HEK293T (cell line): ENCODE measurements at regions not wholly inside any gene's neighbourhood (a gene's known extent, or its start where the extent isn't known, plus 50 kb on each side); places are given as distances from the start of the nearest gene placed in this dataset.

Experiments used
- CTCF ChIA-PET: fragments of 350-600 bp; formaldehyde crosslinking; extraction: SDS; loops from one replicate; lab custom pipeline; 2021; ENCODE audit warnings: antibody characterized with exemption, inconsistent platforms; lab: Yijun Ruan, JAX
- POLR2A ChIA-PET: fragments of 350-600 bp; formaldehyde crosslinking; extraction: SDS; loops from one replicate; lab custom pipeline; 2020; ENCODE audit warnings: antibody characterized with exemption, inconsistent platforms; lab: Yijun Ruan, JAX
- DNase-seq: peaks from one replicate; pipeline ENCODE4 v3.0.0; 2012; ENCODE audit warnings: mixed read lengths; ENCODE audit errors: extremely low spot score
- ARNT ChIP-seq: fragments of 450-650 bp; IDR thresholded peaks from 2 replicates; pipeline ENCODE4 v1.6.1; 2017; ENCODE audit warnings: mild to moderate bottlenecking
- BHLHE40 ChIP-seq: fragments of 450-650 bp; IDR thresholded peaks from 2 replicates; pipeline ENCODE4 v1.6.1; 2016; ENCODE audit warnings: mild to moderate bottlenecking, moderate library complexity, borderline replicate concordance
- CTBP1 ChIP-seq: fragments of 450-650 bp; IDR thresholded peaks from 2 replicates; pipeline ENCODE4 v1.6.1; 2016; ENCODE audit warnings: borderline replicate concordance
- ELF4 ChIP-seq: fragments of 450-650 bp; IDR thresholded peaks from 2 replicates; pipeline ENCODE4 v1.6.1; 2017; ENCODE audit warnings: antibody characterized with exemption
- FOXA1 ChIP-seq: fragments of 450-650 bp; IDR thresholded peaks from 2 replicates; pipeline ENCODE4 v1.6.1; 2016; ENCODE audit warnings: mild to moderate bottlenecking
- FOXK2 ChIP-seq: fragments of 450-650 bp; IDR thresholded peaks from 2 replicates; pipeline ENCODE4 v1.6.1; 2016; ENCODE audit warnings: mild to moderate bottlenecking
- FOXM1 ChIP-seq: fragments of 450-650 bp; IDR thresholded peaks from 2 replicates; pipeline ENCODE4 v1.6.1; 2017; ENCODE audit warnings: mild to moderate bottlenecking, borderline replicate concordance
- HDGF ChIP-seq: fragments of 450-650 bp; IDR thresholded peaks from 2 replicates; pipeline ENCODE4 v1.6.1; 2017; ENCODE audit warnings: antibody characterized with exemption, borderline replicate concordance
- L3MBTL2 ChIP-seq: fragments of 450-650 bp; conservative IDR thresholded peaks from 2 replicates; pipeline ENCODE4 v1.6.1; 2016; ENCODE audit warnings: mild to moderate bottlenecking
- LEF1 ChIP-seq: fragments of 450-650 bp; IDR thresholded peaks from 2 replicates; pipeline ENCODE4 v1.6.1; 2017; ENCODE audit warnings: mild to moderate bottlenecking, borderline replicate concordance
- NFRKB ChIP-seq: fragments of 450-650 bp; IDR thresholded peaks from 2 replicates; pipeline ENCODE4 v1.6.1; 2016; ENCODE audit warnings: mild to moderate bottlenecking, moderate library complexity
- PKNOX1 ChIP-seq: fragments of 450-650 bp; IDR thresholded peaks from 2 replicates; pipeline ENCODE4 v1.6.1; 2016
- SP1 ChIP-seq: fragments of 450-650 bp; IDR thresholded peaks from 2 replicates; pipeline ENCODE4 v1.6.1; 2017
- SUZ12 ChIP-seq: fragments of 450-650 bp; IDR thresholded peaks from 2 replicates; pipeline ENCODE4 v1.6.1; 2016; ENCODE audit warnings: mild to moderate bottlenecking
- TARDBP ChIP-seq: fragments of 450-650 bp; IDR thresholded peaks from 2 replicates; pipeline ENCODE4 v1.6.1; 2016
- ZNF384 ChIP-seq: fragments of 450-650 bp; IDR thresholded peaks from 2 replicates; pipeline ENCODE4 v1.6.1; 2016

GRCh38 chrX:45907786-45908185 lies 637.4 kb downstream of the ZNF674 start:
- TF ChIP-seq ELF4 (no peak), CTBP1 (no peak), ZNF384 (no peak), FOXK2 (no peak), L3MBTL2 (no peak), SUZ12 (no peak), NFRKB (no peak), ARNT (no peak), BHLHE40 (no peak), PKNOX1 (no peak), HDGF (no peak), FOXM1 (no peak)
- ChIA-PET CTCF (interaction anchor here (0.7 kb wide), 1 partner anchor 469 kb away, joined by 4 read pairs; no protein-coding TSS in a partner anchor), POLR2A (no interaction called here)
- no peak for DNase-seq

DNA sequence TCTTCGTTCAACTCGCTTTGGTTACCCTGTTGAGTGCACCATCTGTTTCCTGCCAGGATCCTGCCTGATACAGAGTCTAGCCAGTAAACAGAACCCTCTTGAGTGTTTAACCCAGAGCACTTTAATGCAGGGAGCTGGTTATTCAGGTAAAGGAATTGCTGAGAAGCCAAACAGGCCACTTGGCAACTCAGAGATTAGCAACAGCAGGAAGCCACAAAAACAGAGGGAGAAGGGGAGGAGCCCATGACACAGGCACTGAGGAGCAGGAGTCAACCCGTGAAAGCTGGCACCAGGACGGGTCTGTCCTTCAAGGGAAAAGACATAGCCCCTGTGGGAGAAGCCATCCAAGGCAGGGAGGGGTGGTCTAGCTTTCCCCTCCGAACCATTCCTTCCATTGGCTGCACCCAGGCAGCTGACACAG lies 641.4 kb downstream of the ZNF674 start:
- DNase-seq: no peak
- TF ChIP-seq L3MBTL2 (no peak), FOXK2 (no peak), NFRKB (no peak), FOXA1 (no peak), LEF1 (no peak), BHLHE40 (no peak), HDGF (no peak), CTBP1 (no peak), TARDBP (no peak), FOXM1 (no peak)
- ChIA-PET CTCF (no interaction called here), POLR2A (no interaction called here)

DNA sequence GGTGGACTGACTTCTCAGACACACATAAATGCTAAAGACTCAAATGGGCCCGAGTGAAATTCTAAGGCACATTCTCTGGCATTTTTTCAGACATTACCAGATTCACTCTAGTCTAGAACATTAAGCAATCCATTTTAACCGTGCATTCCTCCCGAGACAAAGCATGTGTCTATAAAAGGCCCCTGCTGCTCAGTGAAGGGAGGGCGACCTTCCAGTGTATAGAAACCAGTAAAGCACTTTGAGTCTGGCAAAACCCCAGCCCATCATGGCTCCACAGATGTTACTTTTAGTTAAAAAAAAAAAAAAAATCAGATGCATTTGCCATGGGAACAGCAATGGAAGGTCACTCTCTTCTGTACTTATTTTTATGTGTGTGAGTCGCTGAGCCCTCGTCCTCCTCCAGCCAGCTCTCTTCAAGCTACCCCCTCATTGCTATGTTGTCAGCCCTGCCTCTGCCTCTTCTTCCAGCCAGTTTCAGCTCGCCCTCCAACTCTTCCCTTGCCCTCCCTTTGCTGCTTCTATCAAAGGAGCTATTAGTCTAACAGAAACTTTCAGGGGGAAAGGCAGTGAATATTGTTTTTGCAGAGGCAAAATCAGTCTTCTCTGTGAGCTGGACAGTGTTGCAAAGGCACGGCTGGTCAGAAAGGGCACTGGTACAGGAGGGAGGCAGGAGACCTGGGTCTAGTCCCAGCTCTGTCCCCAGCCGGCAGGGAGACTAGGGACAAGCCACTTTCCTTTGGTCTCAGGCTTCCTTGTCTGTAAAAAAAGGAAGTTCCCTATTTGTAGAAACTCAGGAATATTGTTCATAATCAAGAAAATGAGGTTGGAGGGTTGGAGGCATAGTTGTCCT lies 644.2 kb downstream of the ZNF674 start:
- POLR2A ChIA-PET: no interaction called here
- DNase-seq: no peak
- no peak for TF ChIP-seq ELF4
- no peak for TF ChIP-seq HDGF
- TF ChIP-seq LEF1: no peak
- no peak for TF ChIP-seq NFRKB
- no peak for TF ChIP-seq FOXM1
- TF ChIP-seq TARDBP: no peak
- TF ChIP-seq SUZ12: no peak
- CTCF ChIA-PET: no interaction called here

DNA sequence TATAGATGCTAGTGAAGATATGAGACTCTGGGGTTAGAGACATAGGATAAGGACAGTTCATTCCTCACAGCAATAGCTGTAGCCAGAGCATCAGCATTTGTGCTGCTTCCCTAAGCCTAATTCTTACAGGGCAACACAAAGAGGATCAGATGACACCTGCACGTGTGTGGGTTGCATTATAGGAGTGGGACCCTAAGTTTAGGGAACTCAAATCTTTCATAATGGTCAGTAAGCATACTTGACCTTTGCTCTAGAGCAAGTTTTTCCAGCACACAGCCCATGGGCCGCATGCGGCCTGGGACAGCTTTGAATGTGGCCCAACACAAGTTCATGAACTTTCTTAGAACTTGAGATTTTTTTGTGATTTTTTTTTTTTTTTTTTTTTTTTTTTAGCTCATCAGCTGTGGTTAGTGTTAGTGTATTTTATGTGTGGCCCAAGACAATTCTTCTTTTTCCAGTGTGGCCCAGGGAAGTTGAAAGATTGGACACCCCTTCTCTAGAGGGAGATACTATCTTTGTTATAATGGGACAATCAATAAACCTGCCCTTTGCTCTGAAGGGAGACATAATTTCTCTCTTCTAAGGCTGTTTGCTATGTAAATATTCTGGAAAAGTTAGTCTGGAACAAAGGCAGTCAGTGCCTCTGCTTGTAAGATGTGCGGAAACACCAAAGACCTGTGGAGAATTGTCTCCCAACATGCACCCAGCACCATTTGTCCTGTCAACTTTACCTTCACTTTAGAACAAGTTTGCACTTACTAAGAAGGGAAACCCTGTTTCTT lies 650.2 kb downstream of the ZNF674 start:
- ChIA-PET POLR2A (no interaction called here), CTCF (no interaction called here)
- no peak for DNase-seq

DNA sequence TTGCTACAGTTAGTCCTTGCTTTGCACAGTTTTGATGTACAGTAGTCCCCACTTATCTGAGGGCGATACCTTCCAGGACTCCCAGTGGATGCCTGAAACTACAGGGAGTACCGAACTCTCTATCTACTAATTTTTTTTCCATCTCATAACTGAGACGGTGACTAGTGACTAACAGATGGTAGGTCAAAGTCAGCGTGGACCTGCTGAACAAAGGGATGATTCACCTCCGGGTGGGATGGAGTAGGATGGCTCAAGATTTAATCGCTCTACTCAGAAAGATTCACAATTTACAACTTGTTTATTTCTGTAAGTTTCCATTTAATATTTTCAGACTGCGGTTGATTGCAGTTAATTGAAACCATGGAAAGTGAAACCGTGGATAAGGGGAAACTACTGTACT lies 655.8 kb downstream of the ZNF674 start:
- CTCF ChIA-PET: no interaction called here
- no peak for DNase-seq
- TF ChIP-seq SUZ12 (no peak), CTBP1 (no peak), LEF1 (no peak), FOXA1 (no peak), ZNF384 (no peak), ARNT (no peak), HDGF (no peak)
- POLR2A ChIA-PET: no interaction called here

More for the DNA sequence above, 650.2 kb downstream of the ZNF674 start:
- TF ChIP-seq TARDBP (no peak), FOXK2 (no peak), SP1 (no peak), ZNF384 (no peak), L3MBTL2 (no peak), FOXA1 (no peak), LEF1 (no peak), CTBP1 (no peak), PKNOX1 (no peak), SUZ12 (no peak), HDGF (no peak), BHLHE40 (no peak), NFRKB (no peak), FOXM1 (no peak), ELF4 (no peak), ARNT (no peak)

DNA sequence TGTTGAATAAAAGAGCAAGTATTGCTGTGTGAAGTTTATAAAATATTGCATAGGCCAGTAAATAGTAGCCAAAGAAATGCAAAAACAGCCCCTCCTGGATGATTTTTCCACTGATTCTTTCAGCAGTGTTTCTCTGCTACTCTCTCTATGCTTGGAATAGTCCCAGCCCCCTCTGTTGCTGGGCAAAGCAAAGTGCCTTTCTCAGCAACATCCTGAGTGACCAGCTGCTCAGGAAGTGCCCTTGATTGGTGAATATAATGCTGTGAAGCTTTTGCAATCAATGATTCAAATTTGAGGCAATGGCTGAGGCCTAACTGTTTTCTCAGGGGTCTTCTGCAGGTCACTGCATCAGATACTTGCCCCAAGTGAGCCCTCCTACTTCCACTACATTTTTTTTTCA lies 656.7 kb downstream of the ZNF674 start:
- ChIA-PET CTCF (no interaction called here), POLR2A (no interaction called here)
- no peak for DNase-seq
- no peak for TF ChIP-seq FOXM1
- no peak for TF ChIP-seq ARNT
- no peak for TF ChIP-seq PKNOX1
- no peak for TF ChIP-seq L3MBTL2
- no peak for TF ChIP-seq FOXK2
- TF ChIP-seq NFRKB: no peak
